ENCODE measurements at regions not wholly inside any gene's neighbourhood (a gene's known extent, or its start where the extent isn't known, plus 50 kb on each side); places are given as distances from the start of the nearest gene placed in this dataset.

GRCh38 chr11:115874843-115875242 is 370.6 kb upstream of the CADM1 start:
- Mint-ChIP-seq H3K27me3 (peaks cover 4% of the 10 kb centered on the region), H3K36me3 (ENCODE audit: insufficient read depth) (no peaks in the 10 kb centered on the region), H3K4me1 (ENCODE audit: low read depth) (no peaks in the 10 kb centered on the region), H3K4me3 (ENCODE audit: low read depth) (no peak overlapping the region), H3K27ac (no peak overlapping the region), H3K9me3 (ENCODE audit: low read depth) (no peaks in the 10 kb centered on the region)
- no peak for DNase-seq (ENCODE audit: low spot score, unreplicated experiment)
- TF ChIP-seq CTCF (IDR thresholded peaks at IDR 0.05; ENCODE audit: unreplicated experiment), result no peak

- Mint-ChIP-seq H3K27ac (no peak overlapping the region), H3K9me3 (ENCODE audit: low read depth) (no peaks in the 10 kb centered on the region), H3K4me3 (ENCODE audit: low read depth) (no peak overlapping the region), H3K36me3 (ENCODE audit: insufficient read depth) (no peaks in the 10 kb centered on the region), H3K4me1 (ENCODE audit: low read depth) (no peaks in the 10 kb centered on the region), H3K27me3 (peaks cover 4% of the 10 kb centered on the region)
- DNase-seq (ENCODE audit: low spot score, unreplicated experiment), result no peak
- no peak for TF ChIP-seq CTCF (IDR thresholded peaks at IDR 0.05; ENCODE audit: unreplicated experiment)
These were observed 369.6 kb upstream of the CADM1 start for GRCh38 chr11:115873813-115874212.

DNA sequence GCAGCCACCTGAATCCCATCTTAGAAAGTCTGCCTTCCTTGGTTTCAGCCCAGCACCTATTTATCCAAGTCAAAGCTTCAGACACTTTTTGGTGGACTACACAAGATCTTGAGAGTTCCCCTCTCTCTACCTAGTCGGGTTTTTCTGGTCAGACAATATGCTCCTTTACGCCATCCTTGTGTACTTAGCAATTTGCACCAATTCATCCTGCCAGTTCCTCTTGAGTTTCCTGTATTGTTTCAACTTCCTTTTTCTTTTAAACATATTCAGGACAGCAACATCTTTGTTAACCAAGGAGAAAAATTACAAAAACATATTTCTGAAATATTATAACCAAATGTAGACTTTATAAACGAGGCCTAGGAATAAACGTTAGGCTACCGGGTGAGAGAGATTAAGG is 368.2 kb upstream of the CADM1 start:
- H3K36me3 Mint-ChIP-seq (ENCODE audit: insufficient read depth), result no peaks in the 10 kb centered on the region
- H3K9me3 Mint-ChIP-seq (ENCODE audit: low read depth), result no peaks in the 10 kb centered on the region
- no peak for DNase-seq (ENCODE audit: low spot score, unreplicated experiment)
- H3K4me3 Mint-ChIP-seq (ENCODE audit: low read depth), result no peak overlapping the region
- H3K4me1 Mint-ChIP-seq (ENCODE audit: low read depth), result no peaks in the 10 kb centered on the region
- H3K27ac Mint-ChIP-seq, result no peak overlapping the region
- TF ChIP-seq CTCF (IDR thresholded peaks at IDR 0.05; ENCODE audit: unreplicated experiment), result no peak
- H3K27me3 Mint-ChIP-seq, result peaks cover 4% of the 10 kb centered on the region

GRCh38 chr11:115871161-115871760 is 367.0 kb upstream of the CADM1 start:
- Mint-ChIP-seq H3K27ac (no peak overlapping the region), H3K36me3 (ENCODE audit: insufficient read depth) (no peaks in the 10 kb centered on the region), H3K4me3 (ENCODE audit: low read depth) (no peak overlapping the region), H3K27me3 (peaks cover 4% of the 10 kb centered on the region), H3K9me3 (ENCODE audit: low read depth) (no peaks in the 10 kb centered on the region), H3K4me1 (ENCODE audit: low read depth) (no peaks in the 10 kb centered on the region)
- no peak for DNase-seq (ENCODE audit: low spot score, unreplicated experiment)
- TF ChIP-seq CTCF (IDR thresholded peaks at IDR 0.05; ENCODE audit: unreplicated experiment), result no peak

DNA sequence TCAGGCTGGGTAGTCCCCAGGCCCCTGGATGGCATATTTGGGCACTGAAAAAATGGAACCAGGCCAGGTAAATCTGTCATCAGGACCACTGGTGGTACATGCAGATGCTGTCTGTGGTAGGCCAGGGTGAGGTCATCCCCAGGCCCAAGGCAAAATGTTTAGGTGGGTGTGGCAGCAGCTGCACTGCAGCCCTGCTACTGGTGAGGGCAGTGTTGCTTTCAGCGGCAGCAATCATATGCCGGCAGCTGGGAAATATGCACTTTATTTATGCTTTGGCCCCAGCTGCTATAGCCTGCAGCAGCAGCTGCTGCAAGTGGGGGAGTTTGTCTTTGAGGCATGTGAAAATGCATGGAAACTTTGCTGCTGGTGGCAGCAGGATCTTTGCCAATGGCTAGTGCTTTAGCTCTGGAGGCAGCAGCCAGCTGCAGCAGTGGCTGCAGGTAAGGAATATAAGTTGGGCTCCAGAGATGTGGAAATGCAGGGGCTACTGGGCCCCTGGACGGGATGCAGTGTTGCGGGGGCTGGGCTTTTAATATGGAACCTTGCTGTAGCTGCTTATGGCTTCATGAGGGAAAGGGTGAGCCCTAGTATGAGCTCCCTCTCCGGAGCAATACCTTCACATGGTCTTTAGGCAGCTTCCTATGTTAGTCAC is 365.7 kb upstream of the CADM1 start:
- no peaks in the 10 kb centered on the region for H3K4me1 Mint-ChIP-seq (ENCODE audit: low read depth)
- H3K4me3 Mint-ChIP-seq (ENCODE audit: low read depth), result no peak overlapping the region
- no peaks in the 10 kb centered on the region for H3K9me3 Mint-ChIP-seq (ENCODE audit: low read depth)
- peaks cover 4% of the 10 kb centered on the region for H3K27me3 Mint-ChIP-seq
- no peaks in the 10 kb centered on the region for H3K36me3 Mint-ChIP-seq (ENCODE audit: insufficient read depth)
- no peak for DNase-seq (ENCODE audit: low spot score, unreplicated experiment)
- H3K27ac Mint-ChIP-seq, result no peak overlapping the region
- TF ChIP-seq CTCF (IDR thresholded peaks at IDR 0.05; ENCODE audit: unreplicated experiment), result peak; percentile 71

Measured in progenitor cell of endocrine pancreas (in vitro differentiated cells).